ENCODE measurements at regions not wholly inside any gene's neighbourhood (a gene's known extent, or its start where the extent isn't known, plus 50 kb on each side); places are given as distances from the start of the nearest gene placed in this dataset.
A peak's percentile ranks its signal among the peaks of the same experiment; 100 is the strongest.

DNA sequence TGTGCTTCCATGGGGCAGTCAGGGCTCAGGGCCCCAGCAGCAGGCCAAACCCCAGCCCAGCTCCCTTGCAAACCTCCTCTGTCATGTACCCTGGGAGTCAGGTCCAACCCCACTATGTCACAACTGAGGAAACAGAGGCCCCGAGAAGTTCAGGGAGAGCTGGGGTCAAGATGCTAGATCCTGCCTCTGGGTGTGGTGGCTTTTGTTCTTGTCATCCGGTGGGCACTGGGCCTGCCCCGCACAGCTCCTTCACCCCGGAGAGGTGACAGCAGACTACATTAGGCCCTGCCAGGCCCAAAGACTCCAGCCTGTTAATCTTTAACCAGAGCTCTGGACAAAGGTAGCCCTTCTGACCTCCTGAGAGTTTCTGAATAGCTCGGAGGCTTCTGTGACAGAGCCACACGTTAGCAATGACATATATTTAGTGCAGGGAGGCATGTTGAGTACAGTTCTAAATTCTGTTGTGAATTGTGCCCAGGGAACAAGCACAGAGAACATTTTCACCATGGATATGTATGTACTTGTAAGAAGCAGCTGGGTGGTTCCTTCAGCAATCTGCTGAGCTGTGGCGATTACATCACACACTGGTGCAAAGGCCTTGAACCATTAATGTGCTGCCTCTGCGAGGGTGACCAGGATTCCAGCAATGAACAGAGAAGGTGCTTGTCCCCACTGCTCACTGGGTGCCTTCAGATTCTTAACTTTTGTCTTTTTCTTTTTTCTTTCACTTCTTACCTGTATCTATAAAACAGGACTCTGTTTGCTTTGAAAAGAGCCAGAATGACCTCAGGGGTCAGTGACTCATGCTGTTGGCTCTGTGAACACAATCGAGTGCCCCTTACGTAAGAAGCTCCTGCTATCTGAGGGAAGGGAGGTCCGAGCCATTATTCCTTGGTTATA, 102.8 kb downstream of the RHOU start (continued):
- no peak for TF ChIP-seq EEA1 (CRISPR knock-in tag; IDR thresholded peaks at IDR 0.05; ENCODE audit: borderline replicate concordance)
- no peak for TF ChIP-seq ATAD3A (CRISPR knock-in tag; IDR thresholded peaks at IDR 0.05)
- 0 out of 2 replicates have a peak, but pooled peaks have one; percentile 58 for TF ChIP-seq NFKBIZ (CRISPR knock-in tag; IDR thresholded peaks at IDR 0.05)
- TF ChIP-seq ZNF776 (CRISPR knock-in tag; IDR thresholded peaks at IDR 0.05) = no peak
- no peak for TF ChIP-seq ZNF274 (CRISPR knock-in tag; IDR thresholded peaks at IDR 0.05)
- TF ChIP-seq DNMT1 (CRISPR knock-in tag; IDR thresholded peaks at IDR 0.05) = no peak
- TF ChIP-seq, protein P1, sequence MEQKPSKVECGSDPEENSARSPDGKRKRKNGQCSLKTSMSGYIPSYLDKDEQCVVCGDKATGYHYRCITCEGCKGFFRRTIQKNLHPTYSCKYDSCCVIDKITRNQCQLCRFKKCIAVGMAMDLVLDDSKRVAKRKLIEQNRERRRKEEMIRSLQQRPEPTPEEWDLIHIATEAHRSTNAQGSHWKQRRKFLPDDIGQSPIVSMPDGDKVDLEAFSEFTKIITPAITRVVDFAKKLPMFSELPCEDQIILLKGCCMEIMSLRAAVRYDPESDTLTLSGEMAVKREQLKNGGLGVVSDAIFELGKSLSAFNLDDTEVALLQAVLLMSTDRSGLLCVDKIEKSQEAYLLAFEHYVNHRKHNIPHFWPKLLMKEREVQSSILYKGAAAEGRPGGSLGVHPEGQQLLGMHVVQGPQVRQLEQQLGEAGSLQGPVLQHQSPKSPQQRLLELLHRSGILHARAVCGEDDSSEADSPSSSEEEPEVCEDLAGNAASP (CRISPR knock-in tag; IDR thresholded peaks at IDR 0.05; ENCODE audit: borderline replicate concordance) = peak; percentile 78; the same call in 1 of the 2 replicates
- TF ChIP-seq CCDC6 (CRISPR knock-in tag; IDR thresholded peaks at IDR 0.05) = no peak
- peak; percentile 81 for TF ChIP-seq SOX13 (IDR thresholded peaks at IDR 0.05)
- TF ChIP-seq SOX13 (CRISPR knock-in tag; conservative IDR thresholded peaks at IDR 0.05 in 1 of 2, IDR thresholded peaks at IDR 0.05 in 1 of 2) = peak in 1 of 2 experiments; percentile 93; a peak in 2 of 4 replicates
- no peak for TF ChIP-seq ZBTB20 (CRISPR knock-in tag; IDR thresholded peaks at IDR 0.05; ENCODE audit: borderline replicate concordance, low read depth)
- no peak for TF ChIP-seq PAX8 (CRISPR knock-in tag; IDR thresholded peaks at IDR 0.05; ENCODE audit: borderline replicate concordance)
- TF ChIP-seq ZNF782 (CRISPR knock-in tag; IDR thresholded peaks at IDR 0.05; ENCODE audit: borderline replicate concordance) = no peak
- TF ChIP-seq, protein P2, sequence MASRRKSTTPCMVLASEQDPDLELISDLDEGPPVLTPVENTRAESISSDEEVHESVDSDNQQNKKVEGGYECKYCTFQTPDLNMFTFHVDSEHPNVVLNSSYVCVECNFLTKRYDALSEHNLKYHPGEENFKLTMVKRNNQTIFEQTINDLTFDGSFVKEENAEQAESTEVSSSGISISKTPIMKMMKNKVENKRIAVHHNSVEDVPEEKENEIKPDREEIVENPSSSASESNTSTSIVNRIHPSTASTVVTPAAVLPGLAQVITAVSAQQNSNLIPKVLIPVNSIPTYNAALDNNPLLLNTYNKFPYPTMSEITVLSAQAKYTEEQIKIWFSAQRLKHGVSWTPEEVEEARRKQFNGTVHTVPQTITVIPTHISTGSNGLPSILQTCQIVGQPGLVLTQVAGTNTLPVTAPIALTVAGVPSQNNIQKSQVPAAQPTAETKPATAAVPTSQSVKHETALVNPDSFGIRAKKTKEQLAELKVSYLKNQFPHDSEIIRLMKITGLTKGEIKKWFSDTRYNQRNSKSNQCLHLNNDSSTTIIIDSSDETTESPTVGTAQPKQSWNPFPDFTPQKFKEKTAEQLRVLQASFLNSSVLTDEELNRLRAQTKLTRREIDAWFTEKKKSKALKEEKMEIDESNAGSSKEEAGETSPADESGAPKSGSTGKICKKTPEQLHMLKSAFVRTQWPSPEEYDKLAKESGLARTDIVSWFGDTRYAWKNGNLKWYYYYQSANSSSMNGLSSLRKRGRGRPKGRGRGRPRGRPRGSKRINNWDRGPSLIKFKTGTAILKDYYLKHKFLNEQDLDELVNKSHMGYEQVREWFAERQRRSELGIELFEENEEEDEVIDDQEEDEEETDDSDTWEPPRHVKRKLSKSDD (CRISPR knock-in tag; IDR thresholded peaks at IDR 0.05; ENCODE audit: low read depth) = peak; percentile 11
- TF ChIP-seq, protein P3, sequence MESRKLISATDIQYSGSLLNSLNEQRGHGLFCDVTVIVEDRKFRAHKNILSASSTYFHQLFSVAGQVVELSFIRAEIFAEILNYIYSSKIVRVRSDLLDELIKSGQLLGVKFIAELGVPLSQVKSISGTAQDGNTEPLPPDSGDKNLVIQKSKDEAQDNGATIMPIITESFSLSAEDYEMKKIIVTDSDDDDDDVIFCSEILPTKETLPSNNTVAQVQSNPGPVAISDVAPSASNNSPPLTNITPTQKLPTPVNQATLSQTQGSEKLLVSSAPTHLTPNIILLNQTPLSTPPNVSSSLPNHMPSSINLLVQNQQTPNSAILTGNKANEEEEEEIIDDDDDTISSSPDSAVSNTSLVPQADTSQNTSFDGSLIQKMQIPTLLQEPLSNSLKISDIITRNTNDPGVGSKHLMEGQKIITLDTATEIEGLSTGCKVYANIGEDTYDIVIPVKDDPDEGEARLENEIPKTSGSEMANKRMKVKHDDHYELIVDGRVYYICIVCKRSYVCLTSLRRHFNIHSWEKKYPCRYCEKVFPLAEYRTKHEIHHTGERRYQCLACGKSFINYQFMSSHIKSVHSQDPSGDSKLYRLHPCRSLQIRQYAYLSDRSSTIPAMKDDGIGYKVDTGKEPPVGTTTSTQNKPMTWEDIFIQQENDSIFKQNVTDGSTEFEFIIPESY (CRISPR knock-in tag; IDR thresholded peaks at IDR 0.05) = no peak
- TF ChIP-seq, protein P4, sequence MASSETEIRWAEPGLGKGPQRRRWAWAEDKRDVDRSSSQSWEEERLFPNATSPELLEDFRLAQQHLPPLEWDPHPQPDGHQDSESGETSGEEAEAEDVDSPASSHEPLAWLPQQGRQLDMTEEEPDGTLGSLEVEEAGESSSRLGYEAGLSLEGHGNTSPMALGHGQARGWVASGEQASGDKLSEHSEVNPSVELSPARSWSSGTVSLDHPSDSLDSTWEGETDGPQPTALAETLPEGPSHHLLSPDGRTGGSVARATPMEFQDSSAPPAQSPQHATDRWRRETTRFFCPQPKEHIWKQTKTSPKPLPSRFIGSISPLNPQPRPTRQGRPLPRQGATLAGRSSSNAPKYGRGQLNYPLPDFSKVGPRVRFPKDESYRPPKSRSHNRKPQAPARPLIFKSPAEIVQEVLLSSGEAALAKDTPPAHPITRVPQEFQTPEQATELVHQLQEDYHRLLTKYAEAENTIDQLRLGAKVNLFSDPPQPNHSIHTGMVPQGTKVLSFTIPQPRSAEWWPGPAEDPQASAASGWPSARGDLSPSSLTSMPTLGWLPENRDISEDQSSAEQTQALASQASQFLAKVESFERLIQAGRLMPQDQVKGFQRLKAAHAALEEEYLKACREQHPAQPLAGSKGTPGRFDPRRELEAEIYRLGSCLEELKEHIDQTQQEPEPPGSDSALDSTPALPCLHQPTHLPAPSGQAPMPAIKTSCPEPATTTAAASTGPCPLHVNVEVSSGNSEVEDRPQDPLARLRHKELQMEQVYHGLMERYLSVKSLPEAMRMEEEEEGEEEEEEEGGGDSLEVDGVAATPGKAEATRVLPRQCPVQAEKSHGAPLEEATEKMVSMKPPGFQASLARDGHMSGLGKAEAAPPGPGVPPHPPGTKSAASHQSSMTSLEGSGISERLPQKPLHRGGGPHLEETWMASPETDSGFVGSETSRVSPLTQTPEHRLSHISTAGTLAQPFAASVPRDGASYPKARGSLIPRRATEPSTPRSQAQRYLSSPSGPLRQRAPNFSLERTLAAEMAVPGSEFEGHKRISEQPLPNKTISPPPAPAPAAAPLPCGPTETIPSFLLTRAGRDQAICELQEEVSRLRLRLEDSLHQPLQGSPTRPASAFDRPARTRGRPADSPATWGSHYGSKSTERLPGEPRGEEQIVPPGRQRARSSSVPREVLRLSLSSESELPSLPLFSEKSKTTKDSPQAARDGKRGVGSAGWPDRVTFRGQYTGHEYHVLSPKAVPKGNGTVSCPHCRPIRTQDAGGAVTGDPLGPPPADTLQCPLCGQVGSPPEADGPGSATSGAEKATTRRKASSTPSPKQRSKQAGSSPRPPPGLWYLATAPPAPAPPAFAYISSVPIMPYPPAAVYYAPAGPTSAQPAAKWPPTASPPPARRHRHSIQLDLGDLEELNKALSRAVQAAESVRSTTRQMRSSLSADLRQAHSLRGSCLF (CRISPR knock-in tag; IDR thresholded peaks at IDR 0.05; ENCODE audit: borderline replicate concordance) = no peak
- TF ChIP-seq NCOR1 (IDR thresholded peaks at IDR 0.05; ENCODE audit: borderline replicate concordance, low read length) = peak; percentile 88; the same call in 1 of the 2 replicates

Data from HepG2 (cell line).